HG03097 (cell line): ENCODE measurements at regions not wholly inside any gene's neighbourhood (a gene's known extent, or its start where the extent isn't known, plus 50 kb on each side); places are given as distances from the start of the nearest gene placed in this dataset.
"Not testable (repeated sequence)": the region's sequence is repeated elsewhere in the genome, so short reads cannot be mapped to it uniquely, and the experiment has no call there.

Experiments
- ATAC-seq: cut with Tn5 transposase; IDR thresholded peaks from one replicate; pipeline ENCODE4 v1.9.1; 2021; ENCODE audit not compliant: unreplicated experiment, low FRiP score

GRCh38 chr18:44552706-44553105 is 128.0 kb upstream of the SETBP1 start:
- no peak for ATAC-seq

GRCh38 chr18:44556296-44556695 is 124.4 kb upstream of the SETBP1 start:
- no peak for ATAC-seq

GRCh38 chr18:44557616-44558151 is 123.0 kb upstream of the SETBP1 start:
- ATAC-seq: no peak

GRCh38 chr18:44558767-44559166 is 121.9 kb upstream of the SETBP1 start:
- no peak for ATAC-seq

GRCh38 chr18:44562986-44563385 is 117.7 kb upstream of the SETBP1 start:
- ATAC-seq: no peak

- ATAC-seq: no peak
These were observed 115.8 kb upstream of the SETBP1 start for GRCh38 chr18:44564922-44565321.

GRCh38 chr18:44568342-44568741 is 112.3 kb upstream of the SETBP1 start:
- ATAC-seq: no peak

GRCh38 chr18:44568986-44569385 is 111.7 kb upstream of the SETBP1 start:
- no peak for ATAC-seq

- no peak for ATAC-seq
These were observed 111.2 kb upstream of the SETBP1 start for GRCh38 chr18:44569391-44570055.

GRCh38 chr18:44579028-44579702 is 101.5 kb upstream of the SETBP1 start:
- ATAC-seq: no peak

- ATAC-seq: no peak
These were observed 100.9 kb upstream of the SETBP1 start for GRCh38 chr18:44579745-44580144.

- no peak for ATAC-seq
These were observed 100.5 kb upstream of the SETBP1 start for GRCh38 chr18:44580159-44580558.

GRCh38 chr18:44580782-44581181 is 99.9 kb upstream of the SETBP1 start:
- ATAC-seq: not testable (repeated sequence)

- no peak for ATAC-seq
These were observed 98.2 kb upstream of the SETBP1 start for GRCh38 chr18:44582456-44582855.

- no peak for ATAC-seq
These were observed 95.8 kb upstream of the SETBP1 start for GRCh38 chr18:44584900-44585299.

- ATAC-seq: no peak
These were observed 93.7 kb upstream of the SETBP1 start for GRCh38 chr18:44586782-44587524.

GRCh38 chr18:44588508-44588907 is 92.2 kb upstream of the SETBP1 start:
- no peak for ATAC-seq

- ATAC-seq: no peak
These were observed 90.9 kb upstream of the SETBP1 start for GRCh38 chr18:44589693-44590355.

GRCh38 chr18:44590956-44591670 is 89.6 kb upstream of the SETBP1 start:
- no peak for ATAC-seq

GRCh38 chr18:44592639-44593038 is 88.0 kb upstream of the SETBP1 start:
- ATAC-seq: no peak
